ENCODE measurements at regions not wholly inside any gene's neighbourhood (a gene's known extent, or its start where the extent isn't known, plus 50 kb on each side); places are given as distances from the start of the nearest gene placed in this dataset.

GRCh38 chr2:114049826-114050225, 159.9 kb downstream of the ACTR3 start:
- Histone ChIP-seq H3K9ac (ENCODE audit: low read length) (no peak overlapping the region), H3F3A (ENCODE audit: insufficient read depth, low read length) (no peaks in the 10 kb centered on the region), H3K9me2 (replicated peaks; ENCODE audit: insufficient read depth, low read length) (no peaks in the 10 kb centered on the region), H4K20me1 (ENCODE audit: insufficient read depth, low read length) (no peaks in the 10 kb centered on the region), H3K27me3 (replicated peaks; ENCODE audit: insufficient read depth, low read length) (no peaks in the 10 kb centered on the region), H3K79me2 (ENCODE audit: low read length) (no peaks in the 10 kb centered on the region), H3K27ac (ENCODE audit: low read length) (no peak overlapping the region), H3K9me3 (replicated peaks; ENCODE audit: insufficient read depth, low read length) (no peaks in the 10 kb centered on the region), H2AFZ (ENCODE audit: low read length) (no peak overlapping the region), H3K4me1 (ENCODE audit: low read length) (no peaks in the 10 kb centered on the region), H3K4me2 (ENCODE audit: low read depth, low read length) (no peak overlapping the region), H3K36me3 (replicated peaks; ENCODE audit: insufficient read depth, low read length) (no peaks in the 10 kb centered on the region), H3K4me3 (ENCODE audit: low read length) (no peak overlapping the region)
- TF ChIP-seq CTCF (IDR thresholded peaks at IDR 0.05; ENCODE audit: low read length) (no peak), EZH2 (optimal IDR thresholded peaks at IDR 0.05; ENCODE audit: low read depth, low read length) (no peak), EZH2phosphoT487 (IDR thresholded peaks at IDR 0.05; ENCODE audit: low read length) (no peak)
- DNase-seq, result no peak

- no peak overlapping the region for H3K9ac ChIP-seq (ENCODE audit: low read length)
- H4K20me1 ChIP-seq (ENCODE audit: insufficient read depth, low read length), result no peaks in the 10 kb centered on the region
- H3F3A ChIP-seq (ENCODE audit: insufficient read depth, low read length), result no peaks in the 10 kb centered on the region
- no peaks in the 10 kb centered on the region for H3K9me3 ChIP-seq (replicated peaks; ENCODE audit: insufficient read depth, low read length)
- H3K9me2 ChIP-seq (replicated peaks; ENCODE audit: insufficient read depth, low read length), result no peaks in the 10 kb centered on the region
- TF ChIP-seq EZH2phosphoT487 (IDR thresholded peaks at IDR 0.05; ENCODE audit: low read length), result no peak
- H2AFZ ChIP-seq (ENCODE audit: low read length), result no peak overlapping the region
- no peak overlapping the region for H3K4me3 ChIP-seq (ENCODE audit: low read length)
- H3K4me1 ChIP-seq (ENCODE audit: low read length), result no peaks in the 10 kb centered on the region
- no peak overlapping the region for H3K27ac ChIP-seq (ENCODE audit: low read length)
- no peaks in the 10 kb centered on the region for H3K36me3 ChIP-seq (replicated peaks; ENCODE audit: insufficient read depth, low read length)
- H3K27me3 ChIP-seq (replicated peaks; ENCODE audit: insufficient read depth, low read length), result no peaks in the 10 kb centered on the region
- no peaks in the 10 kb centered on the region for H3K79me2 ChIP-seq (ENCODE audit: low read length)
- DNase-seq, result no peak
- no peak overlapping the region for H3K4me2 ChIP-seq (ENCODE audit: low read depth, low read length)
Observed at GRCh38 chr2:114056294-114057143, 166.6 kb downstream of the ACTR3 start.

- DNase-seq, result no peak
- TF ChIP-seq EZH2 (optimal IDR thresholded peaks at IDR 0.05; ENCODE audit: low read depth, low read length), result no peak
- TF ChIP-seq CTCF (IDR thresholded peaks at IDR 0.05; ENCODE audit: low read length), result no peak
- no peak for TF ChIP-seq EZH2phosphoT487 (IDR thresholded peaks at IDR 0.05; ENCODE audit: low read length)
Observed at GRCh38 chr2:114057638-114058037, 167.7 kb downstream of the ACTR3 start.

GRCh38 chr2:114061566-114062098, 171.7 kb downstream of the ACTR3 start:
- Histone ChIP-seq H3K9ac (ENCODE audit: low read length) (no peak overlapping the region), H3K27ac (ENCODE audit: low read length) (no peak overlapping the region), H2AFZ (ENCODE audit: low read length) (no peak overlapping the region), H3F3A (ENCODE audit: insufficient read depth, low read length) (no peaks in the 10 kb centered on the region), H4K20me1 (ENCODE audit: insufficient read depth, low read length) (no peaks in the 10 kb centered on the region), H3K36me3 (replicated peaks; ENCODE audit: insufficient read depth, low read length) (no peaks in the 10 kb centered on the region), H3K9me2 (replicated peaks; ENCODE audit: insufficient read depth, low read length) (no peaks in the 10 kb centered on the region), H3K4me3 (ENCODE audit: low read length) (no peak overlapping the region), H3K27me3 (replicated peaks; ENCODE audit: insufficient read depth, low read length) (no peaks in the 10 kb centered on the region), H3K9me3 (replicated peaks; ENCODE audit: insufficient read depth, low read length) (no peaks in the 10 kb centered on the region), H3K4me1 (ENCODE audit: low read length) (no peaks in the 10 kb centered on the region), H3K79me2 (ENCODE audit: low read length) (no peaks in the 10 kb centered on the region), H3K4me2 (ENCODE audit: low read depth, low read length) (no peak overlapping the region)
- DNase-seq, result no peak
- TF ChIP-seq EZH2phosphoT487 (IDR thresholded peaks at IDR 0.05; ENCODE audit: low read length) (no peak), EZH2 (optimal IDR thresholded peaks at IDR 0.05; ENCODE audit: low read depth, low read length) (no peak), CTCF (IDR thresholded peaks at IDR 0.05; ENCODE audit: low read length) (no peak)

More at GRCh38 chr2:114057638-114058037, 167.7 kb downstream of the ACTR3 start:
- no peak overlapping the region for H3K27ac ChIP-seq (ENCODE audit: low read length)
- H3K27me3 ChIP-seq (replicated peaks; ENCODE audit: insufficient read depth, low read length), result no peaks in the 10 kb centered on the region
- no peaks in the 10 kb centered on the region for H3F3A ChIP-seq (ENCODE audit: insufficient read depth, low read length)
- H3K4me3 ChIP-seq (ENCODE audit: low read length), result no peak overlapping the region
- no peaks in the 10 kb centered on the region for H3K79me2 ChIP-seq (ENCODE audit: low read length)
- no peaks in the 10 kb centered on the region for H4K20me1 ChIP-seq (ENCODE audit: insufficient read depth, low read length)
- H3K36me3 ChIP-seq (replicated peaks; ENCODE audit: insufficient read depth, low read length), result no peaks in the 10 kb centered on the region
- no peaks in the 10 kb centered on the region for H3K9me2 ChIP-seq (replicated peaks; ENCODE audit: insufficient read depth, low read length)
- H3K4me2 ChIP-seq (ENCODE audit: low read depth, low read length), result no peak overlapping the region
- no peaks in the 10 kb centered on the region for H3K4me1 ChIP-seq (ENCODE audit: low read length)
- H3K9me3 ChIP-seq (replicated peaks; ENCODE audit: insufficient read depth, low read length), result no peaks in the 10 kb centered on the region
- H2AFZ ChIP-seq (ENCODE audit: low read length), result no peak overlapping the region
- no peak overlapping the region for H3K9ac ChIP-seq (ENCODE audit: low read length)
